ENCODE measurements at regions not wholly inside any gene's neighbourhood (a gene's known extent, or its start where the extent isn't known, plus 50 kb on each side); places are given as distances from the start of the nearest gene placed in this dataset.

- no peak for TF ChIP-seq CTCF (IDR thresholded peaks at IDR 0.05; ENCODE audit: low read depth, low read length)
- Histone ChIP-seq H3K27me3 (ENCODE audit: control insufficient read depth, insufficient read depth, low read length) (no peaks in the 10 kb centered on the region), H3K4me3 (ENCODE audit: low read depth, low read length) (no peak overlapping the region), H3K27ac (ENCODE audit: low read depth, low read length) (no peak overlapping the region), H3K9me3 (ENCODE audit: control insufficient read depth, insufficient read depth, low read length) (peaks cover 70% of the 10 kb centered on the region)
- ChIA-PET CTCF (no interaction called here), POLR2A (no interaction called here)
- DNase-seq (ENCODE audit: low read depth, low spot score): no peak
Measured at GRCh38 chr6:170063851-170064602, 226.9 kb downstream of the DLL1 start.

GRCh38 chr6:170063431-170063830, 227.4 kb downstream of the DLL1 start:
- ChIA-PET POLR2A (no interaction called here), CTCF (no interaction called here)
- H3K27me3 ChIP-seq (ENCODE audit: control insufficient read depth, insufficient read depth, low read length): no peaks in the 10 kb centered on the region
- no peak for TF ChIP-seq CTCF (IDR thresholded peaks at IDR 0.05; ENCODE audit: low read depth, low read length)
- no peak overlapping the region for H3K27ac ChIP-seq (ENCODE audit: low read depth, low read length)
- no peak for DNase-seq (ENCODE audit: low read depth, low spot score)
- H3K4me3 ChIP-seq (ENCODE audit: low read depth, low read length): no peak overlapping the region
- H3K9me3 ChIP-seq (ENCODE audit: control insufficient read depth, insufficient read depth, low read length): peaks cover 71% of the 10 kb centered on the region

- no peak for DNase-seq (ENCODE audit: low read depth, low spot score)
- Histone ChIP-seq H3K27ac (ENCODE audit: low read depth, low read length) (no peak overlapping the region), H3K9me3 (ENCODE audit: control insufficient read depth, insufficient read depth, low read length) (peaks cover 71% of the 10 kb centered on the region), H3K27me3 (ENCODE audit: control insufficient read depth, insufficient read depth, low read length) (no peaks in the 10 kb centered on the region), H3K4me3 (ENCODE audit: low read depth, low read length) (no peak overlapping the region)
- POLR2A ChIA-PET: no interaction called here
- CTCF ChIA-PET: no interaction called here
- no peak for TF ChIP-seq CTCF (IDR thresholded peaks at IDR 0.05; ENCODE audit: low read depth, low read length)
Measured at GRCh38 chr6:170062915-170063241, 228.0 kb downstream of the DLL1 start.

- no peak for TF ChIP-seq CTCF (IDR thresholded peaks at IDR 0.05; ENCODE audit: low read depth, low read length)
- Histone ChIP-seq H3K27me3 (ENCODE audit: control insufficient read depth, insufficient read depth, low read length) (no peaks in the 10 kb centered on the region), H3K9me3 (ENCODE audit: control insufficient read depth, insufficient read depth, low read length) (peaks cover 69% of the 10 kb centered on the region), H3K27ac (ENCODE audit: low read depth, low read length) (no peak overlapping the region), H3K4me3 (ENCODE audit: low read depth, low read length) (no peak overlapping the region)
- CTCF ChIA-PET: no interaction called here
- POLR2A ChIA-PET: no interaction called here
- DNase-seq (ENCODE audit: low read depth, low spot score): no peak
Measured at GRCh38 chr6:170062209-170062914, 228.5 kb downstream of the DLL1 start.

- H3K9me3 ChIP-seq (ENCODE audit: control insufficient read depth, insufficient read depth, low read length): peaks cover 80% of the 10 kb centered on the region
- ChIA-PET POLR2A (no interaction called here), CTCF (no interaction called here)
- H3K27ac ChIP-seq (ENCODE audit: low read depth, low read length): no peak overlapping the region
- no peak for DNase-seq (ENCODE audit: low read depth, low spot score)
- no peaks in the 10 kb centered on the region for H3K27me3 ChIP-seq (ENCODE audit: control insufficient read depth, insufficient read depth, low read length)
- H3K4me3 ChIP-seq (ENCODE audit: low read depth, low read length): no peak overlapping the region
- no peak for TF ChIP-seq CTCF (IDR thresholded peaks at IDR 0.05; ENCODE audit: low read depth, low read length)
Measured at GRCh38 chr6:170058878-170059485, 231.9 kb downstream of the DLL1 start.
